CD4-positive, alpha-beta T cell treated with Interleukin-4 for 4 hours (primary cell): ENCODE measurements at regions not wholly inside any gene's neighbourhood (a gene's known extent, or its start where the extent isn't known, plus 50 kb on each side); places are given as distances from the start of the nearest gene placed in this dataset.
"Not testable (repeated sequence)": the region's sequence is repeated elsewhere in the genome, so short reads cannot be mapped to it uniquely, and the experiment has no call there.

Source experiments
- DNase-seq: peaks from one replicate; pipeline ENCODE4 v3.0.0-alpha.2; 2020

- DNase-seq: no peak
Measured at GRCh38 chr3:5035113-5035512, 55.9 kb downstream of the BHLHE40 start.

- no peak for DNase-seq
Measured at GRCh38 chr3:5035692-5036391, 56.6 kb downstream of the BHLHE40 start.

- DNase-seq: no peak
Measured at GRCh38 chr3:5036392-5036766, 57.1 kb downstream of the BHLHE40 start.

- no peak for DNase-seq
Measured at GRCh38 chr3:5036858-5037257, 57.6 kb downstream of the BHLHE40 start.

- no peak for DNase-seq
Measured at GRCh38 chr3:5039585-5039984, 60.3 kb downstream of the BHLHE40 start.

- no peak for DNase-seq
Measured at GRCh38 chr3:5041315-5041714, 62.1 kb downstream of the BHLHE40 start.

GRCh38 chr3:5045961-5046360, 66.7 kb downstream of the BHLHE40 start:
- DNase-seq: no peak

- DNase-seq: no peak
Measured at GRCh38 chr3:5047764-5048419, 68.7 kb downstream of the BHLHE40 start.

GRCh38 chr3:5051772-5052171, 70.3 kb upstream of the ARL8B start:
- DNase-seq: no peak

- no peak for DNase-seq
Measured at GRCh38 chr3:5052247-5052646, 69.8 kb upstream of the ARL8B start.

- DNase-seq: no peak
Measured at GRCh38 chr3:5053021-5053831, 68.9 kb upstream of the ARL8B start.

GRCh38 chr3:5054098-5054497, 68.0 kb upstream of the ARL8B start:
- no peak for DNase-seq

GRCh38 chr3:5054579-5054978, 67.5 kb upstream of the ARL8B start:
- DNase-seq: not testable (repeated sequence)

- DNase-seq: no peak
Measured at GRCh38 chr3:5055357-5056110, 66.6 kb upstream of the ARL8B start.

- DNase-seq: no peak
Measured at GRCh38 chr3:5056111-5056391, 66.0 kb upstream of the ARL8B start.

GRCh38 chr3:5057272-5057671, 64.8 kb upstream of the ARL8B start:
- DNase-seq: no peak

GRCh38 chr3:5057857-5058324, 64.2 kb upstream of the ARL8B start:
- DNase-seq: peak; percentile 79

- DNase-seq: no peak
Measured at GRCh38 chr3:5058471-5058951, 63.6 kb upstream of the ARL8B start.

- no peak for DNase-seq
Measured at GRCh38 chr3:5059782-5060181, 62.3 kb upstream of the ARL8B start.

- no peak for DNase-seq
Measured at GRCh38 chr3:5061218-5061569, 60.9 kb upstream of the ARL8B start.

- DNase-seq: no peak
Measured at GRCh38 chr3:5063724-5064123, 58.4 kb upstream of the ARL8B start.

GRCh38 chr3:5068531-5069050, 53.5 kb upstream of the ARL8B start:
- DNase-seq: no peak

- no peak for DNase-seq
Measured at GRCh38 chr3:5069627-5070026, 52.5 kb upstream of the ARL8B start.
